ENCODE measurements at regions not wholly inside any gene's neighbourhood (a gene's known extent, or its start where the extent isn't known, plus 50 kb on each side); places are given as distances from the start of the nearest gene placed in this dataset.

- no TSS peak for BruUV-seq (replicated peaks)
- no peak overlapping the region for H3K4me3 Mint-ChIP-seq (ENCODE audit: low read depth, unreplicated experiment)
Observed at GRCh38 chr3:190767851-190768250, 94.6 kb downstream of the GMNC start.

DNA sequence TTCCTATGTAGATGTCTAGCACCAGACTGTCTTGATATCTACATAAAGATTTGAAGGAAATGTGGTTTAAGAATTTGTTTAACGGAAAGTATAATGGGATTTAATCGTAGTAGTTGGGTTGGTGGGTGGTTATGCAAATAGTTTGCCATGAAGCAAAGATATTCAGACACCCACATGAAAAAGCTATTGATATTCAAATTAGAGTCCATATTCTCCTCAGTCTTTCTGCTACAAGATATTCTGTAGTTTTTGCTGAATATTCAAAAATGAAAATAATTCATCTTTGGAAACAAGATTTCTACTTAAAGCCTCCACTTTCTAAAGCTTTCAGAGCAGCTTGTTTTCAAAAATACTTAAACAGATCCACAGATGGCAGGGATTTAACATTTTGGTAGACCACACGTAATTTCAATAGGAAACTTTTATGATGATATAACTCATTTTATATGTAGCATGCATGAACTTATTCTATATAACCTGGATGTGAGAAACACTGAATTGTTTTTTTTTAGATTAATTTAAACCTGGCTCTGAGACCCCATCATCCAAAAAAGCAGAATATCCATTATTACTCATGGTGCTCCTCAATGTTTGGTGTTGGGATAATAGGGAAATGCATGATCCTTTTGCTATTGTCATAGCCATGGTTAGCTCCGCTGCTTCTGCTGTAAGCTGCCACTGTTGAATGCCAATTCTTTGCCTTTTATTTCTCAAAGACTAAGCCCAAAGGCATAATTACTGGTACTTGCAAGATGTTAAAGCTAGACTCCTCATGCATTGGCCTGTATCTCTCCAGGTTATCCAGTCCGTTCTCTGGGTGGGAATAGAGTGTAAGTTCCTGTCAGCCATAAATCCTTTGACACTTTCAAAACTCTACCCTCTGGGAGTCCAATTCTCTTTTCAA is 98.0 kb downstream of the GMNC start:
- Mint-ChIP-seq H3K4me3 (ENCODE audit: low read depth, unreplicated experiment) (no peak overlapping the region), H3K4me1 (ENCODE audit: low read depth, unreplicated experiment) (no peaks in the 10 kb centered on the region), H3K27ac (ENCODE audit: unreplicated experiment) (no peak overlapping the region), H3K9me3 (ENCODE audit: low read depth, unreplicated experiment) (no peaks in the 10 kb centered on the region), H3K36me3 (ENCODE audit: insufficient read depth, unreplicated experiment) (no peaks in the 10 kb centered on the region), H3K27me3 (ENCODE audit: unreplicated experiment) (no peaks in the 10 kb centered on the region)
- TF ChIP-seq CTCF (IDR thresholded peaks at IDR 0.05; ENCODE audit: unreplicated experiment) = no peak
- DNase-seq = no peak
- intact Hi-C loops (cut with micrococcal nuclease; ENCODE audit: unreplicated experiment) = no loop called here
- CTCF ChIA-PET = no interaction called here
- BruUV-seq (replicated peaks) = no TSS peak

More at GRCh38 chr3:190767851-190768250, 94.6 kb downstream of the GMNC start:
- intact Hi-C loops (cut with micrococcal nuclease; ENCODE audit: unreplicated experiment) = no loop called here
- CTCF ChIA-PET = no interaction called here
- Mint-ChIP-seq H3K4me1 (ENCODE audit: low read depth, unreplicated experiment) (no peaks in the 10 kb centered on the region), H3K9me3 (ENCODE audit: low read depth, unreplicated experiment) (no peaks in the 10 kb centered on the region), H3K27me3 (ENCODE audit: unreplicated experiment) (no peaks in the 10 kb centered on the region), H3K27ac (ENCODE audit: unreplicated experiment) (no peak overlapping the region), H3K36me3 (ENCODE audit: insufficient read depth, unreplicated experiment) (no peaks in the 10 kb centered on the region)
- no peak for DNase-seq
- no peak for TF ChIP-seq CTCF (IDR thresholded peaks at IDR 0.05; ENCODE audit: unreplicated experiment)

DNA sequence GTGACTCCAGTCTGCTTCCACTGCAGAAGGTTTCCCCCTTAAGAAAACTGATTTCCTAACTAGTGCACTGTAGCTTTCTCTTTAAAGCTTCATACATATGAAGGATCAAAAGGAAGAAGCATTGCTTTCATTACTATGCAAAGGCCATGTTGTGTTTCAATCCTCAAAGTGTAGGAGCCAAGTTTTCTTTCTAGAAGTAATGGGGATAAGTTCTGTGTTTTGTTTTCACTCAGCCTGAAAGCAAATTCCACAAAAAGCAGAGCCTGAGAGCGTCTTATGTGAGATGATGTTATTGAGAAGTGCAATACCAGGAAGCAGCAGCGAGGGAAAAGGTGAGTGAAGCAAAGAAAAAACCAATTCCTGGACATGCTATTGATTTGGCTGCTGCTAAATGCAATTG is 99.7 kb downstream of the GMNC start:
- BruUV-seq (replicated peaks) = no TSS peak
- Mint-ChIP-seq H3K27ac (ENCODE audit: unreplicated experiment) (no peak overlapping the region), H3K27me3 (ENCODE audit: unreplicated experiment) (no peaks in the 10 kb centered on the region), H3K4me3 (ENCODE audit: low read depth, unreplicated experiment) (no peak overlapping the region), H3K9me3 (ENCODE audit: low read depth, unreplicated experiment) (no peaks in the 10 kb centered on the region), H3K36me3 (ENCODE audit: insufficient read depth, unreplicated experiment) (no peaks in the 10 kb centered on the region), H3K4me1 (ENCODE audit: low read depth, unreplicated experiment) (no peaks in the 10 kb centered on the region)
- CTCF ChIA-PET = no interaction called here
- DNase-seq = no peak
- no peak for TF ChIP-seq CTCF (IDR thresholded peaks at IDR 0.05; ENCODE audit: unreplicated experiment)
- intact Hi-C loops (cut with micrococcal nuclease; ENCODE audit: unreplicated experiment) = no loop called here

DNA sequence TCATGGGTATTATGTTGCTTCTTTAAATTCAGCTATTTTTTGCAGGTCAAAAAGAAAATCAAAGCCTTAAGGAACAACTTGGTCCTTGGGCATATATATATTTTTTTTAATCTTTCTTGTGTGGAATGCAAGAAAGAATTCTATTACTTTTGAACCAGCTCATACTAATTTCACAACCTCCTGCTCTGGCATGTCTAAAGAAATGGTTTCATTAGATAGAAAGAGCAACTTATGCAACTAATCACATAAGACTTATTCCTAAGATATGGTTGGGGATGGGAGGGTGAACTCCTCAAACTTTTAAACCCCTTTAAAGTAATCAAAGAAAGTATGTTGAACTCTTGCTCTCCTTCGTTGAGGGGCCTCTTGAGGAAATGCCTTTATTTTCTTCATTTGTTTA is 114.9 kb downstream of the GMNC start:
- DNase-seq = no peak
- no peak overlapping the region for H3K4me3 Mint-ChIP-seq (ENCODE audit: low read depth, unreplicated experiment)
- no peaks in the 10 kb centered on the region for H3K9me3 Mint-ChIP-seq (ENCODE audit: low read depth, unreplicated experiment)
- H3K27me3 Mint-ChIP-seq (ENCODE audit: unreplicated experiment) = no peaks in the 10 kb centered on the region
- no TSS peak for BruUV-seq (replicated peaks)
- H3K27ac Mint-ChIP-seq (ENCODE audit: unreplicated experiment) = no peak overlapping the region
- no peak for TF ChIP-seq CTCF (IDR thresholded peaks at IDR 0.05; ENCODE audit: unreplicated experiment)
- CTCF ChIA-PET = no interaction called here
- no peaks in the 10 kb centered on the region for H3K36me3 Mint-ChIP-seq (ENCODE audit: insufficient read depth, unreplicated experiment)
- intact Hi-C loops (cut with micrococcal nuclease; ENCODE audit: unreplicated experiment) = no loop called here
- no peaks in the 10 kb centered on the region for H3K4me1 Mint-ChIP-seq (ENCODE audit: low read depth, unreplicated experiment)
